Stimulated activated CD4-positive, alpha-beta T cell treated with anti-CD3 and anti-CD28 coated beads, Interleukin-2, amount 100 ng/mL, for 24 hours (primary cell): ENCODE measurements at regions not wholly inside any gene's neighbourhood (a gene's known extent, or its start where the extent isn't known, plus 50 kb on each side); places are given as distances from the start of the nearest gene placed in this dataset.
"Not testable (repeated sequence)": the region's sequence is repeated elsewhere in the genome, so short reads cannot be mapped to it uniquely, and the experiment has no call there.

ENCODE experiments used
- DNase-seq, 2 donors: peaks; one replicate each; pipeline ENCODE4 v3.0.0-alpha.2; 2020

DNA sequence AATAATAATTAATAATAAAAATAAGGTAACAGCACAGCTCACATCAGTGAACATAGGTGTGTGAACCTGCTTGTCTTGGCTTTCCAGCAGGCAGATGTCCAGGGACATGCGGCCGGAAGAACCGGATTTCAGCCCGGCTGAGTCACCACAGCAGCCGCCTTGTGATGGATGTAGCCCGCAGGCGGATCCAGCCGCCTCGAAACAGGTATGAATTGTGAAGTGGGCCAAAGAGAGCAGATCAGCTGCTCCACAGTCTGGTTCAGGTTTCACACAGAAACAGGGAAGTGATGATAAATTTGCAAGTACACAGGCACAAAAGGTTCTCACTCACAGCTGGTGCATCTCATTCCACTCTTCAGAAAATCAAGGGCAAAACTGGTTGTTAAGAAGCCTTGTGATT lies 55.1 kb downstream of the ID4 start:
- no peak for DNase-seq

DNA sequence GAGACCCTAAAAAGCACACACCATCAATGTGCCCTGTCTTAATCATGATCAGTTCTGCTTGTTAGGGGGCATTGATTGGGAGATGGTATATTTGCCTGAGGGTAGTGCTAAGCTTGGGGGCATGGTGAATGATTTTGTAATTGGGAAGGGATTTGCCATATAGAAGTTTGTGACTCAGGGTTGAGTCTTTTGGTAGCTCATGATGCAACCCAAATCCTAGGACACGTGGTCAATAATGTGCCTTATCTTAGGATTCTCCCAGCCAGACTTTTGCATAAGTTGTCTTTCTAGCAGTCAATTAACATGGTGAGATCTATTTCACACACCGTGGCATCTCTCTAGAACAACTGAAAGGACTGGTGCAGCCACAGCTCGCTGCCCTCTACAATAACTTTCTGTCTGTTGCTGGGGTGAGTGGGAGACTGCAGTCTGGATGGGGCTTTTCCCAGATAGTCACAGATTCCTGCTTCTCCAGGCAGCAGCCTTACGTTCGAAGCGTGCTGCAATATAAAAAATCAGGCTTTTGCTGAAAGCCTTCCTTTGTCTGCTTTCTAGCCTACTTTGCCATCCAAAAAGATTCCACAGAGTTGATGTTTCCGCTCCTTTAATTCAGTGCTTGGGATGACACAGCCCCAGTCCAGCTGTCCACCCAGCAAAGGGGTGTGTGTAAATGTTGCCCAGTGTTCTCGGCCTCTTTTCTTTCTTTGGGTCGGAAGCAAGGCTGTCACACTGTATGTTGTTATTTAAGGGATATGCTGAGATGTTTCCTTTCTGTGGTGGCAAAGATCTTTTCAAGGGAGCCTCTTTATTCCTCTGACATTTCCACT lies 58.9 kb downstream of the ID4 start:
- no peak for DNase-seq

DNA sequence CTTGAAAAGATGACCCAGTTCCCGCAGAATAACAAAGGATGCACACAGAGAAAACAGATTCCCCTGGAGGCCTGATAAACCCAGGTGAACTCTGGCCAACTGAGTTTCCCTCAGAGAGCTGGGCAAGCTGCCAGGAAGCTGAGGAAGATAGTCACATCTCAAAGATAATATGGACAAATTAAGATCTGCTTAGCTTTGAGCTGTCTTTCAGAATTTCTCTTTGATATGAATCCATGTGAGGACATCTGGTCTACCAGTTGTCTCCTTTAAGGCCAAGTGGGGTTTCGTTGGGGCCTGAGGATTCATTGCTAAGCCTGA lies 59.5 kb downstream of the ID4 start:
- DNase-seq: no peak

DNA sequence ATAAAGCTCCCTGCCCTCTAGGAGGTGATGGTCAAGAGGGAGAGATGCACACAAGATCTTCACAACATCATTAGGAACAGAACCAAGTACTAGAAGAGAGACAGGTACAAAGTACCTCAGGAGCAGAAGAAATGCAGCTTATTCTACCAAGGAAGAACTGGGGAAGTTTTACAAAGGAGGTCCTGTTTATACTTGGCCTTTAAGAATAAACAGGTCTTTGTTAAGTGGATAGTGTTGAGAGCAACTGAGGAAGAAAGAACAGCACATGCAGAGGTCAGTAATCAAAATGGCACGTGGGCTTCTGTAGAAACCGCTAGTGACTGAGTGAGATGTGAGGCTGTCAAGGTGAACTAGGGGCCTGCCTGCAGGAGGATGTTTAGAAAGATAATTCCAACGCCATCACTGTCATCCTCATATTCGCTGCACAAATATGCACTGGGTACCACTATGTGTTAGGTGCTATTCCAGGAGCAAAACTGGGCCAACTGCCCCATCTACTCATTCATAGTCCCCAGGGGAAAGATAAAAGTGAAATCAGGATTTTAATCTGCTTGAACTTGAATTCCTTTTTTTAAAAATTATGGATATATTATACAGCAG lies 61.1 kb downstream of the ID4 start:
- DNase-seq: no peak

DNA sequence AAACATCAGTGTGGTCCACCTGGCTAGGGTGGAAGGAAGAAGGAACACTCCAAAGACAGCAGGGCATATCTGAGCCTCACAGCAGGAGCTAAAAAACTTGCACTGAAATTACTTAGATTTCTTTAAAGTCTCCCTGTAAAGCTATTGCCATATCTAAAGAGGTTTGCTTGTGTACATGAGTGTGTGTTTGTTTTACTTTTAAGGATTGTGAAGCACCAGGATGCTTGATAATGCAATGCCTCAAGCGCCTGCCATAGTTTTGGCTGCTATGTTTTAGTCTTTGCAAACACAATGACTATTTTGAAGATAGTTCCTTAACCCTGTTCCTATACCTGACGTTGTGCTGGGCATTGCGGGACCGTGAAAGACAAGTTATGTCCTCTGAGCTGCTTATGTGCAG lies 65.0 kb downstream of the ID4 start:
- no peak for DNase-seq

DNA sequence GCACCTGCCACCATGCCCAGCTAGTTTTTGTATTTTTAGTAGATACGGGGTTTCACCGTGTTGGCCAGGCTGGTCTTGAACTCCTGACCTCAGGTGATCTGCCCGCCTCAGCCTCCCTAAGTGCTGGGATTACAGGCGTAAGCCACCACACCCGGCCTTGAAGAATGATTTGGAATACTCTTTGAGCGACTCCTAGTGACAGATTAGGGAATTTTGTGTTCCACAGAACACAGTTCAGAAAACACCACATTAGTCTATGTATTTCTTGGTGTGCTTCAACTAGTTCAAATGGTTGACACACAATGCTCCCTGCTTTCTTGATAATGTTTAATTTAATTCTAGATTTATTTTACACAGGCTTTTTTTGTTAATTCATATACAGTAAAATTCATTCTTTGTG lies 67.2 kb downstream of the ID4 start:
- not testable (repeated sequence) for DNase-seq

DNA sequence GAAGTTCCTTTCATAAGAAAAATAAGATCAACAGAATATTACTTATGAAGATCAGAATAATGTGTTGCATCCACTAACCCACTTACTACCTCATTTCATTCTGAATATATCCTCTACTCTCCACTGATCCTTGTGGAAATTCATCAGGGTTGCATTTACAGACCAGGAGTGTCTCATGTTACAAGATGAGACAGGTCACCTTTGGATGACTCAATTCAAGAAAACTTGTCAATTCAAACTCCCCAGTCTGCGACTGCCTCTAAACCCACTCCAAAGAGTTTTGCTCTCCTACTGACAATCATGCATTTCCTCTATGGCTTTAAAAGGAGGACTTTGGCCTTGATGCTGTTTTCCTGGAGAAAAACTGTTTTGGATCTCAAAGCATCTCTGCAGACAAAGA lies 68.4 kb downstream of the ID4 start:
- no peak for DNase-seq

DNA sequence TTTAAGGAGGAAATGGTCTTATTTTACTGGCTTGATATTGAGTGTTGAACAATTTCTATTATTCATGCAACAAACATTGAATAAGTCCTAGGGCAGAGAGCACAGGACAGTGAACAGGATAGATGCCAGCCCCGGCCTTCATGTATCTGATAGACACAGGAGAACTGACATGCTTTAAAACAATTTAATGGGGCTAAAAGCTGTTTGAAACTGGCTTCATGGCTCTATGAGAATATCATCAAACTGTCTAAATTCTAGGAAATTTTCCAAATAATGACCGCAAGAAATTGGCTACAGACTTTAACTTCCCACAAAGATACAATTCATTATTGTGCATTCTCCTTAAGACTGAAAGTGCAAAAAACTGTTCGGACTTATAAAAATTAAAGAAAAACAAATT lies 69.0 kb downstream of the ID4 start:
- no peak for DNase-seq

DNA sequence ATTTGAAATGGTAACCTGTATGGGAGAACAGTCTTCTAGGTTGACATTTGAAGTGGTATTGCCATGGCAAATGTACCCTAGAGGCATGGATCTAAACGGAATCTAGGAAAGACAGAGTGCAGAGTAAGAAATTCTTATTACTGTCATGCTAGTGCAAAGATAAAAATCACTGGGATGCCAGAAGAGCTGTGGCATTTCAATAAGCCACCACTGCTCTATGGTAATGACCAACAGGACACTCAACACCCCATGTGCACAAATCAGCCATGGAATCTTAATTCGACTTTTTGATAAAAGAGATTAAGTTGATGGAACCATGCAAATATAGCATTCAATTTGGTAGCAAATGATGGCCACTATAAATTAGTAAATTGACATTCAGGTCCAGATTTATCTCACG lies 74.1 kb downstream of the ID4 start:
- DNase-seq: no peak

DNA sequence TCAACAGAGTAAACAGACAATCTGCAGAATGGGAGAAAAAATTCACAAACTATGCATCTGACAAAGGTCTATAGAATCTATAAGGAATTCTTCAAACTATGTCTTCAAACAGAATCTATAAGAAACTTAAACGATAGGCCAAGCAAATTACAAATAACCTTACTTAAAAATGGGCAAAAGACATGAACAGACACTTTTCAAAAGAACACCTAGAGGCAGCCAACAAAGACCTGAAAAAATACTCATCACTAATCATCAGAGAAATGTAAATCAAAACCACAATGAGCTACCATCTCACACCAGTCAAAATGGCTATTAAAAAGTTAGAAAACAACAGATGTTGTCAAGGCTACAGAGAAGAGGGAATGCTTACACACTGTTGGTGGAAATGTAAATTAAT lies 81.3 kb downstream of the ID4 start:
- no peak for DNase-seq

DNA sequence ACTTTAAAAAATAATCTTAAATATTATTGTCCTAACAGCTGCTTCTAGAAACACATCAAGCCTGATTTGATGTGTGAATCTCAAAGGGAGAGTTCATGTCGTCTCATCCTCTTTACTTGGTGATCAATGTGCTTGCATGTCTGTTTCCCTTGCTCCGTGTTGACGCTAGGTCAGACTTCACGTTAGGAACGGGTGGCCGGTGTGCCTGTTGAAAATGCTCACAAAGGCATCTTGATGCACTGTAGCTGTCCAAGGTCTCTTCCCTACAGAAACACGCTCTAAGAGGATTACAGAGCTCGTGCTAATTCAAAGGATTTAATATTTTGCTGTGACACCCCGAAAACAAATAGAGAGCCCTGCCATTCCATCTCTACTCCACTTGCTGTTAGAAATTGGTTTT lies 84.6 kb downstream of the ID4 start:
- DNase-seq: no peak

DNA sequence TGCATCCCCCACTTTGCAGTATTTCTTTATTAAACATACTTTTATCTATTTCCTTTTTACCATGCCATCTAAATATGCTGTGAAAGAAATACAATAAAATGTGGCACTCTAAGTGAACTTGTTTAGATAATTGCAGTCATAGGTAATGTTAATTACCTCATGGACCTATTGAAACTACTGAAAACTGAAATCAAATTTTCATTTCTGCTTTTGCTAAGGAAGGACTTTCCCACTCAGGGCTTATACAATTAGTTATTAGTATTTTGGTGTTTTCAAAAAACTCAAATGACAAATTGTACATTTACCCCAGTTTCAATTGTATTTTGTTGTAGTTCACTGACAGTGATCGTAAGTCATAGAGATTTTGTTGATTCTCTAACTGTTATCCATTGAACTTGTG lies 88.4 kb downstream of the ID4 start:
- no peak for DNase-seq

DNA sequence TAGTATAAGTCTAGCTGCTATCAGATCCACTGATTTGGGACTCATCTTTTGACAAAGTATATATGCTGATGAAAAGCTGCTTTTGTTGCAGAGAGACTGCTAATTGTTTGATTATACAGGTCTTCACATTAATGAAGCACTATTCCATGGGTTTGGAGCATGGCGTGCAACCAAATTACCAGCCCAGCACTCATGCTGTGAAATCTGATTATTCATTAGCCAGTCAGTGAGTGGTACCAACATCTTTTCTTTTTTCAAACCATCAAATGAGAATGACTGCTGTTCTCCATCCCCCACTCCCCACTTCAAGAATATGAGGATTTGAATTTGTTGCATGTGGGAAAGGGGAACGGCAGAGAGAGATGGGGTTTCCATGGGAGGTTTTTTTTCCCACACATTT lies 91.3 kb downstream of the ID4 start:
- no peak for DNase-seq

DNA sequence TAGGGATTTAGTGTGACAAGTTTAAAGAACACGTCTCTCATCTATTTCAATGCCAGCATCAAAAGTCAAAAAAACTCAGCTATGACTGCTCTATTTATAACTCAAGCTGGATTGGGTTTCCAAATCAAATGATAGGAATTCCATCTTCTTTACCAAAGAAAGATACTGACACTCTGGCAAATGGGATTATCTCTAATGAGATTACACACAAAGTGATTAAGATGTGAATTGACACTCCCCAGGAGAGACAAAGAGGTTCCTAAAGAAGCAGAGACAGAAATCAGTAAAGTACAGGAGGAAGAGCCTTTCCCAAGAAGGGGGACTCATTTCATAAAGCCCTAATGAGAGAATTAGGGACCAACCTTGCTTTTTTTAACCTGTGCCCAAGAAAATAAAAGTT lies 92.1 kb downstream of the ID4 start:
- DNase-seq: no peak

DNA sequence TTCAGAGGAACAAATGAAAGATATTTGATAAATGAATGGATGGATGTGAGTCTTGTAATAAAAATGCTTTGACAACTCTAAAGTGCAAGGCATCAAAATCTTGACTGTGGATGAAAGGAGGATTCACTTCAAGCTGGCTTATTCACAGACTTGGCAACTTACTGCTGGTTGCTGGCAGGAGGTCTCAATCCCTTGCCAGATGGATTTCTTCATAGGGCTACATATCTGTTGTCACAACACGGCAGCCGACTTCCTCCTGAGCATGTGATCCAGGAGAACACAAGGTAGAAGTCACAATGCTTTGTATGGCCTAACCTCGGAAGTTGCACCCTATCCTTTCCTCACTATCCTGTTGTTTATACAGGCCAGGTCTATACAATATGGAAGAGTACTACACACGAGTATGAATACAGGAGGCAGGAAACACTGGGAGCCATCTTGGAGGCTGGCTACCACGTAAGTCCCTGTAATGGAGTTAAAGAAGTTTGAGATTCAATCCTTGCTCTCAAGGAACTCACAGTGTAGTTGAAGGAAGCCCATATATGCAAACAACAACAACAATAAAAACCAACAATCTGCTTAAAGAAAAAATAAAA lies 97.9 kb downstream of the ID4 start:
- DNase-seq: no peak

DNA sequence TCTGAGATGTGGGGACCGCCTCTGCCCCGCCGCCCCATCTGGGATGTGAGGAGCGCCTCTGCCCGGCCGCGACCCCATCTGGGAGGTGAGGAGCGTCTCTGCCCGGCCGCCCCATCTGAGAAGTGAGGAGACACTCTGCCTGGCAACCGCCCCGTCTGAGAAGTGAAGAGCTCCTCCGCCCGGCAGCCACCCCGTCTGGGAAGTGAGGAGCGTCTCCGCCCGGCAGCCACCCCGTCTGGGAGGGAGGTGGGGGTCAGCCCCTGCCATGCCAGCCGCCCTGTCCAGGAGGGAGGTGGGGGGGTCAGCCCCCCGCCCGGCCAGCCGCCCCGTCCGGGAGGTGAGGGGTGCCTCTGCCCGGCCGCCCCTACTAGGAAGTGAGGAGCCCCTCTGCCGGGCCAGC lies 102.2 kb downstream of the ID4 start:
- DNase-seq: not testable (repeated sequence)

DNA sequence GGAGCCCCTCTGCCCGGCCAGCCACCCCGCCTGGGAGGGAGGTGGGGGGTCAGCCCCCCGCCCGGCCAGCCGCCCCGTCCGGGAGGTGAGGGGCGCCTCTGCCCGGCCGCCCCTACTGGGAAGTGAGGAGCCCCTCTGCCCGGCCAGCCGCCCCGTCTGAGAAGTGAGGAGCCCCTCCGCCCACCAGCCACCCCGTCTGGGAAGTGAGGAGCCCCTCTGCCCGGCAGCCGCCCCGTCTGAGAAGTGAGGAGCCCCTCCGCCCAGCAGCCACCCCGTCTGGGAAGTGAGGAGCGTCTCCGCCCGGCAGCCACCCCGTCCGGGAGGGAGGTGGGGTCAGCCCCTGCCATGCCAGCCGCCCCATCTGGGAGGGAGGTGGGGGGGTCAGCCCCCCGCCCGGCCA lies 102.8 kb downstream of the ID4 start:
- DNase-seq: not testable (repeated sequence)

DNA sequence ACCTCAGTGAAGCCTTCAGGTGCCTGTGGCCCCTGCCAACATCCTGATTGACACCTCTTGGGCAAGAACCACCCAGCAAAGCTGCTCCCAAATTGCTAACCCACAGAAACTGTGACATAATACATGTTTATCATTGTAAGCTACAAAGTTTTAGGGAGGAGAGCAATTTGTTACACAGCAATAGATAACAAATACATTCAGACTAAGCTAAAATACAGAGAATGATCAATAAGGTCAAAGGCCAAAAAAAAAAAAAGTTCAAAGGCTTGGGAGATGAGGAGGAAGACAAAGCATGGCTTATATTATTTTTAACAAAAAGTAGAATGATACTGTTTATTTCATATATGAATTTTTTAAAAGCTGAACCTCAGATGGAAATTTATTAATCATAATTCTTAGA lies 105.9 kb downstream of the ID4 start:
- no peak for DNase-seq

DNA sequence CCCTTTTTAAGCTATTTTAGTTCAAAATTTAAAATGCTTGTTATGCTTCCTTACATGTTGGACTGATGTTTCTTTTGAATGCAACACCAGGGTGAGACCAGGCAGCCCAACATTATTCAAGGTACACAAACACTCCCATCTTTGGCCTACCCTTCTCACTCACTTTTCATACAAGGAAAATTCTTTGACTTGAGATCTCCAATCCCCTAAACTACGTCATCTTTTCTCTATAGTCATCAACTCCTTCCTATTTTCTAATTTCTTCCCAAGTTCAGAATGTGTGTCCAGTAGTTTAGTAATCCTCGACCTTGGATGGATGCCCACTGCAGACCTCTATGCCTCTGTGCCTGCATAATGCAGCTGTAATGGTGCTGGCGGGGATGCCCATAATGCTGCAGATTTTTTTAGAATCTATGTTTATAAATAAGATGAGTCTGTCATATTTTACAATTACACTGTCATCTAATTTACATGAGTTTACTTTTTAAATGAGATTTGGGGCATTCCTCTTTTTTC lies 108.7 kb downstream of the ID4 start:
- DNase-seq: no peak

DNA sequence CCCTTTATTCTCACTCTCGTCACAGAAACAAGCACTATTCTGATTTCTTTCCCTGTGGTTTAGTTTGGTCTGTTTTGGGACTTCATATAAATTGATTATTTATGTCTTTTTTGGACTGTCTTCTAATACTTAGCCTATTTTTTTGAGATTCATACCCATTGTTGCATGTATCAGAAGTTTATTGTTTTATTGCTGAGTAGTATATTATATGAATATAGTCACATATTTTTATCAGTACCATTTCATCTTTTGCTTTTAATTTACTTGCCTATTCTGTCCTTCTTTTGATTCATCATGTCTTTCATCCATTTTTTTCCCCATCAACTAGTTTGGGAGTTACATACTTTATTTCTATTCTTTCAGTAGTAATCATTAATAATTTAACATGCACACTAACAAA lies 112.0 kb downstream of the ID4 start:
- DNase-seq: no peak

DNA sequence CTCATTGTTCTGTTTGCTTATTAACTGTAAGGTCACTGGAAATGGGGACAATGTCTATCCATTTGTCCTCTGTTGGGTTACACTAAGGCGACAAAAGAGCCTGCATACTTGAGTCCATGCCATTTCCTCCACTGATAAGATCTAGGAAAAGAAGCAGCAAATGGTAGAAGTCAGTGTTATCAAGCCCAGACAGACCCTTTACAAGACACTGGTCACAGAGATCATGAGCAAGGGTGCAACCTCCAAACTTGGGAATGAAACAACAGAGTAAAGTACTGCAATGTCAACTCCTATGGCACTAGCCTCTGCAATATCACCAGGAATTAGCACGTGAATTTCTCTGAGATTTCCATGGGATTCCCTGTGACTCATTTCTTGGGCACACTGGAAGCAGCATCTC lies 126.9 kb downstream of the ID4 start:
- no peak for DNase-seq

DNA sequence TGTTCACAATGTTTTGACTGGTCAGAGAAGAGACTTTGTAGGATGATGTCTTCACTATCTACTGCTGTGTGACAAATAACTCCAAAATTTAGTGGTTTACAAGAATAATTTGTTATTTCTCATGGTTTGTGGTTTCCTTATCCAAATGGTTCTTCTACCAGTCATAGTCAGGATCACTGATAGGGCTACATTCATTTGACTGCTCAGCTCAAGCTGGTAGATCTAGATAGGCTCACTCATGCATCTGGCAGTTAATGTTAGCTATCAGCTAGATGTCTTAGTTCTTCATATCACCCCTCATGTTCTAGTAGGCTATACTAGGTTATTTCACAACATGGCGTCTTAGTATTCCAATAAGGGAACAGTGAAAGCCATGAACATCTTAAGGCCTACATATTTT lies 131.0 kb downstream of the ID4 start:
- DNase-seq: no peak

DNA sequence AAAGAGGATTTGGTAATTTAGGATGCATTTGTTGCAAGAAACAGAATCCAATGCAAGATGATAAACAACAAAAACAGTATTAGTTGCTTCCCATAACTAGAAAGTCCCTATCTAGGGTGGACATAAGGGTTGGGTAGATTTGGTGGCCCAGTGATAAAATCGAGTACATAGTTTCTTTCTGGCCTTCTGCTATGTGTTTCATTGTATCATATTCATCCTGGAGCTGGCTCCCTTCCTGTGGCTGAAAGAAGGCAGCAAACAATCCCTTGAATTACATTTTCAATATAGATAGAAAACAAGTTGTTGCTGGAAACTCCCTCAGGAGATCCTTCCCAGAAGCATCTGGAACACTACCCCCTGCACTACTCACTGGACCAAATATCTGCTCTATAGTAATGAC lies 135.1 kb downstream of the ID4 start:
- DNase-seq: no peak

DNA sequence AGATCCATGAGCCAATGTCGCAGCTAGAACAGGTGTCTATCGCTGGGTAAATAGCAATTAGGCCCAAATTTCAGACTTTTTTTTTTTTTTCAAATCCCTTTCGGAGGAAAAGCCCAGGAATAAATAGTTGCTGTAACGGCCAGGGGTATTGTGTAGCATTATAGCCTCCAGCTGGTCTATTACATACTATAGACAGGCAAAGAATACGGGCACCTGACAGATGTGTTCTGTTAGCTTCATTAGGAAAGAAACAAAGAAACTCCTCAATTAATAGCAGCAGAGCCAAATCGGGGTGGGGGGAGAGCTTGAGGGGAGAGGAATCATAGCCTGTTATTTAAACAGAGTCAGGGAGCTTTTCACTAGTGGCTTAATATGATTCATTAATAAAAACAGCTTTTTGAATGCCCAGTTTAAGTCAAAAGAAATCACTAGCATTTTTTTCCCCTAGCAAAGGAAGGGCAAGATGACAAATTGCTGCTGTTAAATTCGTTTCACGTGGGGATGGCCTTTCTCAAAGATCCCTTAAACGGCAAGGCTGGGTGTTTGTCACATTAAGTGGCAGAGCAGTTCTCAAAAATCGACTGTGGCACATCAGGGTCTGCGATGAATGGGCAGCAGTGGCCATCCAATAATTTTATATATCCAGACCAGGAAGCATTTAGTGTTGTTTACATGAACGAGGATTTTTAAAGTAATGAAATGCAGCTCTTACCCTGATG lies 139.4 kb downstream of the ID4 start:
- DNase-seq: no peak
